22Rv1 (cell line): ENCODE measurements at regions not wholly inside any gene's neighbourhood (a gene's known extent, or its start where the extent isn't known, plus 50 kb on each side); places are given as distances from the start of the nearest gene placed in this dataset.

Source experiments
- CTCF ChIP-seq: fragments of 450-650 bp; IDR thresholded peaks from 2 replicates; pipeline ENCODE4 v1.5.1; 2017; ENCODE audit warnings: mild to moderate bottlenecking
- ZFX ChIP-seq: fragments of 450-650 bp; IDR thresholded peaks from 2 replicates; pipeline ENCODE4 v1.6.1; 2017; ENCODE audit warnings: antibody characterized with exemption, borderline replicate concordance

- TF ChIP-seq CTCF (peak; percentile 27; the same call in 1 of the 2 replicates), ZFX (no peak)
These were observed 177.1 kb downstream of the SPANXN3 start for GRCh38 chrX:143340190-143340589.
